OCI-LY1 (cell line): ENCODE measurements at regions not wholly inside any gene's neighbourhood (a gene's known extent, or its start where the extent isn't known, plus 50 kb on each side); places are given as distances from the start of the nearest gene placed in this dataset.

ENCODE experiments used
- H2AFZ ChIP-seq: fragments of 200-600 bp; sonication (generic), shearing (Covaris generic); 2 replicates; pipeline ENCODE4 v1.6.0; 2014; ENCODE audit warnings: antibody characterized with exemption, mild to moderate bottlenecking, low read length
- H3F3A ChIP-seq: fragments of 200-600 bp; sonication (generic), shearing (Covaris generic); 2 replicates; pipeline ENCODE4 v1.6.0; 2014; ENCODE audit warnings: mild to moderate bottlenecking, antibody characterized with exemption, low read length, moderate library complexity; ENCODE audit not compliant: insufficient read depth
- H3K27ac ChIP-seq: fragments of 200-600 bp; sonication (generic); 2 replicates; pipeline ENCODE4 v1.5.1; 2014; ENCODE audit warnings: low read length, mixed run types, mild to moderate bottlenecking, low read depth; ENCODE audit not compliant: poor library complexity, severe bottlenecking
- H3K27me3 ChIP-seq: fragments of 200-600 bp; sonication (generic); 2 replicates; pipeline ENCODE4 v1.6.0; 2014; ENCODE audit warnings: antibody characterized with exemption, mild to moderate bottlenecking, low read length, moderate library complexity; ENCODE audit not compliant: insufficient read depth
- H3K36me3 ChIP-seq: fragments of 200-600 bp; sonication (generic); 2 replicates; pipeline ENCODE4 v1.6.1; 2014; ENCODE audit warnings: mild to moderate bottlenecking, antibody characterized with exemption, low read length, moderate library complexity, mixed read lengths; ENCODE audit not compliant: insufficient read depth
- H3K4me1 ChIP-seq: fragments of 200-600 bp; sonication (generic); 2 replicates; pipeline ENCODE4 v1.5.1; 2014; ENCODE audit warnings: mild to moderate bottlenecking, low read length, moderate library complexity; ENCODE audit not compliant: insufficient read depth, severe bottlenecking
- H3K4me2 ChIP-seq: fragments of 200-600 bp; sonication (generic), shearing (Covaris generic); 2 replicates; pipeline ENCODE4 v1.6.1; 2014; ENCODE audit warnings: low read length
- H3K4me3 ChIP-seq: fragments of 200-600 bp; sonication (generic); 2 replicates; pipeline ENCODE4 v1.5.1; 2014; ENCODE audit warnings: low read length, low read depth, mild to moderate bottlenecking, mixed read lengths; ENCODE audit not compliant: poor library complexity, severe bottlenecking
- H3K79me2 ChIP-seq: fragments of 200-600 bp; shearing (Covaris generic); 2 replicates; pipeline ENCODE4 v1.6.1; 2016; ENCODE audit warnings: mixed run types, low read length, mixed read lengths; ENCODE audit not compliant: insufficient read depth
- H3K9ac ChIP-seq: fragments of 200-600 bp; sonication (generic), shearing (Covaris generic); 2 replicates; pipeline ENCODE4 v1.6.1; 2014; ENCODE audit warnings: mild to moderate bottlenecking, low read length, mixed read lengths
- H3K9me2 ChIP-seq: fragments of 200-600 bp; sonication (generic), shearing (Covaris generic); 2 replicates; pipeline ENCODE4 v1.6.1; 2014; ENCODE audit warnings: low read depth, mild to moderate bottlenecking, low read length, mixed read lengths
- H3K9me3 ChIP-seq: fragments of 200-600 bp; shearing (Covaris generic); 2 replicates; pipeline ENCODE4 v1.6.1; 2014; ENCODE audit warnings: low read length, mixed read lengths
- H4K20me1 ChIP-seq: fragments of 200-600 bp; sonication (generic), shearing (Covaris generic); 2 replicates; pipeline ENCODE4 v1.6.0; 2016; ENCODE audit warnings: mild to moderate bottlenecking, low read length; ENCODE audit not compliant: insufficient read depth
- EZH2 ChIP-seq: fragments of 200-600 bp; sonication (generic), shearing (Covaris generic); IDR thresholded peaks from 2 replicates; pipeline ENCODE4 v1.8.0; 2017; ENCODE audit warnings: borderline replicate concordance, mixed run types, mild to moderate bottlenecking, antibody characterized with exemption, low read length, moderate library complexity, mixed read lengths
- TF ChIP-seq, protein P1 (sequence below): fragments of 200-600 bp; sonication (generic), shearing (Covaris generic); IDR thresholded peaks from 2 replicates; pipeline ENCODE4 v1.5.1; 2017; ENCODE audit warnings: mild to moderate bottlenecking, antibody characterized with exemption, low read length, moderate library complexity, mixed read lengths

DNA sequence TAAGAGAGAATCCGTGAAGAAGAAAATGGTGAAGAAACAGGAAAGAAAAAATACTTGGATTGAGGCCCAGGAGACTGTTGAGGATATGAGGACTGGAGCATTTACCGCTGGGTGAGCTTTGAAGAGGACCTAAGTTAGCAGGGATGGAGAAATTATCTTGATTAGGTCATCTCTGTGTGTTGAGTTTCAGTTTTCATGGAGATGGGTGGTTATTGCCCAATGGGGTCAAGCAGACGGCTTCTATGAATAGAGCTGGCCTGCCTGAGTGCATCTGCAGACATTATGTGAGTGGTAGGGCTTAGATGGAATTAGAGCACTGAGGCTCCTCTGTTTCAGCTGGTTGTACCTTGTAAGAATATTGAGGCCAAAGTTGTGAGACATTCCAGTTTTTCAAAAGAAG lies 245.4 kb upstream of the FBXL7 start:
- H3K9me3 ChIP-seq: no peaks in the 10 kb centered on the region
- no peaks in the 10 kb centered on the region for H4K20me1 ChIP-seq
- no peaks in the 10 kb centered on the region for H3K4me1 ChIP-seq
- no peak overlapping the region for H3K9ac ChIP-seq
- H3K27ac ChIP-seq: no peak overlapping the region
- H3K27me3 ChIP-seq: no peaks in the 10 kb centered on the region
- H3K4me2 ChIP-seq: no peak overlapping the region
- TF ChIP-seq, protein P1, sequence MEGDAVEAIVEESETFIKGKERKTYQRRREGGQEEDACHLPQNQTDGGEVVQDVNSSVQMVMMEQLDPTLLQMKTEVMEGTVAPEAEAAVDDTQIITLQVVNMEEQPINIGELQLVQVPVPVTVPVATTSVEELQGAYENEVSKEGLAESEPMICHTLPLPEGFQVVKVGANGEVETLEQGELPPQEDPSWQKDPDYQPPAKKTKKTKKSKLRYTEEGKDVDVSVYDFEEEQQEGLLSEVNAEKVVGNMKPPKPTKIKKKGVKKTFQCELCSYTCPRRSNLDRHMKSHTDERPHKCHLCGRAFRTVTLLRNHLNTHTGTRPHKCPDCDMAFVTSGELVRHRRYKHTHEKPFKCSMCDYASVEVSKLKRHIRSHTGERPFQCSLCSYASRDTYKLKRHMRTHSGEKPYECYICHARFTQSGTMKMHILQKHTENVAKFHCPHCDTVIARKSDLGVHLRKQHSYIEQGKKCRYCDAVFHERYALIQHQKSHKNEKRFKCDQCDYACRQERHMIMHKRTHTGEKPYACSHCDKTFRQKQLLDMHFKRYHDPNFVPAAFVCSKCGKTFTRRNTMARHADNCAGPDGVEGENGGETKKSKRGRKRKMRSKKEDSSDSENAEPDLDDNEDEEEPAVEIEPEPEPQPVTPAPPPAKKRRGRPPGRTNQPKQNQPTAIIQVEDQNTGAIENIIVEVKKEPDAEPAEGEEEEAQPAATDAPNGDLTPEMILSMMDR: no peak
- no peak for TF ChIP-seq EZH2
- no peaks in the 10 kb centered on the region for H3K9me2 ChIP-seq
- no peaks in the 10 kb centered on the region for H3F3A ChIP-seq
- no peaks in the 10 kb centered on the region for H3K36me3 ChIP-seq
- no peak overlapping the region for H2AFZ ChIP-seq
- H3K4me3 ChIP-seq: no peak overlapping the region
- H3K79me2 ChIP-seq: no peaks in the 10 kb centered on the region

DNA sequence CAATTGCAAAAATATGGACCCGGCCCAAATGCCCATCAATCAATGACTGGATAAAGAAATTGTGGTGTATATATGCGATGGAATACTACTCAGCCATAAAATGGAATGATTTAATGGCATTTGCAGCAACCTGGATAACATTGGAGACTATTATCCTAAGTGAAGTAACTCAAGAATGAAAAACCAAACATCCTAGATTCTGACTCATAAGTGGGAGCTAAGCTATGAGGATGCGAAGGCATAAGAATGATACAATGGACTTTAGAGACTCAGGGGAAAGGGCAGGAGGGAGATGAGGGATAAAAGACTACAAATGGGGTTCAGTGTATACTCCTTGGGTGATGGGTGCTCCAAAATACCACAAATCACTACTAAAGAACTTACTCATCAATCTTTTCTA lies 247.6 kb upstream of the FBXL7 start:
- no peak overlapping the region for H3K9ac ChIP-seq
- no peaks in the 10 kb centered on the region for H3K9me3 ChIP-seq
- no peaks in the 10 kb centered on the region for H3K79me2 ChIP-seq
- H2AFZ ChIP-seq: no peak overlapping the region
- H3K36me3 ChIP-seq: no peaks in the 10 kb centered on the region
- TF ChIP-seq, protein P1: no peak
- no peak for TF ChIP-seq EZH2
- no peak overlapping the region for H3K4me3 ChIP-seq
- H3F3A ChIP-seq: no peaks in the 10 kb centered on the region
- no peak overlapping the region for H3K4me2 ChIP-seq
- no peaks in the 10 kb centered on the region for H3K27me3 ChIP-seq
- no peak overlapping the region for H3K27ac ChIP-seq
- H4K20me1 ChIP-seq: no peaks in the 10 kb centered on the region
- no peaks in the 10 kb centered on the region for H3K9me2 ChIP-seq
- H3K4me1 ChIP-seq: no peaks in the 10 kb centered on the region

DNA sequence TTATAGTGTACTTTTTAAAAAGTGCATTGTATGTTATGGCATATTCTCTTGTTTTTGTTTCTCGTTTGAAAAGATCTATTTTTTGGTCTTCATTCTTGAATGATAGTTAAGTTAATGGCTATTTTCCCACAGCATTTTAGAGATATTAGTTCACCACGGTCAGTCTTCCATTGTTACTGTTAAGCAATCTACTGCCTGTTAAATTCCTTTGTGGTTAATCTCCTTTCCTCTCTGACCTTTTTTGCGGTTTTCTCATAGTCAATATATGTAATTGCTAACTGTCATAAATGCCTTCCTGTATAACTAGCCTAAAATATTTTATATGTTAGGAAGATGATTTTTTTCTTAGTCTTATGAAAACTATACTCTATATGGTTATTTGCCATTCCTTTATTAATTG lies 250.8 kb upstream of the FBXL7 start:
- Histone ChIP-seq H3K4me1 (no peaks in the 10 kb centered on the region), H3F3A (no peaks in the 10 kb centered on the region), H2AFZ (no peak overlapping the region), H3K4me3 (no peak overlapping the region), H3K9me2 (no peaks in the 10 kb centered on the region), H3K9me3 (no peaks in the 10 kb centered on the region), H3K79me2 (no peaks in the 10 kb centered on the region), H3K36me3 (no peaks in the 10 kb centered on the region), H3K27me3 (no peaks in the 10 kb centered on the region), H3K27ac (no peak overlapping the region), H3K4me2 (no peak overlapping the region), H3K9ac (no peak overlapping the region), H4K20me1 (no peaks in the 10 kb centered on the region)
- TF ChIP-seq, protein P1: no peak
- no peak for TF ChIP-seq EZH2
